ENCODE measurements at regions not wholly inside any gene's neighbourhood (a gene's known extent, or its start where the extent isn't known, plus 50 kb on each side); places are given as distances from the start of the nearest gene placed in this dataset.

GRCh38 chr14:58950555-58950954 is 237.9 kb upstream of the DAAM1 start:
- Histone ChIP-seq H3K9me3 (ENCODE audit: control extremely low read depth in 1 of 3, control insufficient read depth in 2 of 3, insufficient read depth in 1 of 3, low read length in 2 of 3) (no peaks in the 10 kb centered on the region), H3K36me3 (replicated peaks in 1 of 2; ENCODE audit: control extremely low read depth in 1 of 2, control insufficient read depth in 1 of 2, extremely low read depth in 1 of 2, insufficient read depth in 2 of 2, low read length in 1 of 2) (no peaks in the 10 kb centered on the region), H3K4me3 (ENCODE audit: control extremely low read depth in 1 of 5, extremely low read depth in 1 of 5, insufficient read depth in 1 of 5, low read depth in 2 of 5, low read length in 4 of 5) (no peak overlapping the region), H3K4me2 (replicated peaks; ENCODE audit: low read depth, low read length, poor library complexity, severe bottlenecking) (no peak overlapping the region), H3K27me3 (replicated peaks in 1 of 4; ENCODE audit: control extremely low read depth in 1 of 4, control insufficient read depth in 3 of 4, insufficient read depth in 4 of 4, low read length in 3 of 4) (no peaks in the 10 kb centered on the region), H3K4me1 (ENCODE audit: control insufficient read depth in 2 of 2, insufficient read depth in 2 of 2, low read length in 2 of 2) (no peaks in the 10 kb centered on the region), H3K79me2 (ENCODE audit: control insufficient read depth, insufficient read depth, low read length) (no peaks in the 10 kb centered on the region), H3K9ac (ENCODE audit: low read length) (no peak overlapping the region), H2AFZ (ENCODE audit: insufficient read depth, low read depth, low read length, poor library complexity, severe bottlenecking) (no peak overlapping the region), H4K20me1 (ENCODE audit: control insufficient read depth, insufficient read depth, low read length, poor library complexity, severe bottlenecking) (no peaks in the 10 kb centered on the region), H3K27ac (ENCODE audit: low read length in 2 of 2) (no peak overlapping the region)
- no peaks in the 10 kb centered on the region for H3K4me1 Mint-ChIP-seq
- DNase-seq, result no peak
- no peak for ATAC-seq (ENCODE audit: low read depth)
- WGBS (ENCODE audit: insufficient coverage), result no CpG with 5 or more reads among the region's 1 CpG
- POLR2A ChIA-PET, result no interaction called here
- no peak overlapping the region for H3K4me3 Mint-ChIP-seq
- TF ChIP-seq EZH2 (IDR thresholded peaks at IDR 0.05; ENCODE audit: borderline replicate concordance, insufficient read depth, low read depth, low read length, poor library complexity, severe bottlenecking) (no peak), CTCF (IDR thresholded peaks at IDR 0.05) (no peak)
- CTCF ChIA-PET, result no interaction called here
- intact Hi-C loops (cut with micrococcal nuclease), result no loop called here
- H3K27ac Mint-ChIP-seq, result no peak overlapping the region
- H3K27me3 Mint-ChIP-seq, result peaks cover 17% of the 10 kb centered on the region
- H3K9me3 Mint-ChIP-seq (ENCODE audit: insufficient read depth), result no peaks in the 10 kb centered on the region

- H3K27me3 ChIP-seq (replicated peaks in 1 of 4; ENCODE audit: control extremely low read depth in 1 of 4, control insufficient read depth in 3 of 4, insufficient read depth in 4 of 4, low read length in 3 of 4), result no peaks in the 10 kb centered on the region
- H4K20me1 ChIP-seq (ENCODE audit: control insufficient read depth, insufficient read depth, low read length, poor library complexity, severe bottlenecking), result no peaks in the 10 kb centered on the region
- Mint-ChIP-seq H3K27me3 (peaks cover 17% of the 10 kb centered on the region), H3K27ac (no peak overlapping the region), H3K4me1 (no peaks in the 10 kb centered on the region), H3K9me3 (ENCODE audit: insufficient read depth) (no peaks in the 10 kb centered on the region), H3K4me3 (no peak overlapping the region)
- no peak for ATAC-seq (ENCODE audit: low read depth)
- intact Hi-C loops (cut with micrococcal nuclease), result no loop called here
- no peak overlapping the region for H2AFZ ChIP-seq (ENCODE audit: insufficient read depth, low read depth, low read length, poor library complexity, severe bottlenecking)
- no peaks in the 10 kb centered on the region for H3K9me3 ChIP-seq (ENCODE audit: control extremely low read depth in 1 of 3, control insufficient read depth in 2 of 3, insufficient read depth in 1 of 3, low read length in 2 of 3)
- no peaks in the 10 kb centered on the region for H3K36me3 ChIP-seq (replicated peaks in 1 of 2; ENCODE audit: control extremely low read depth in 1 of 2, control insufficient read depth in 1 of 2, extremely low read depth in 1 of 2, insufficient read depth in 2 of 2, low read length in 1 of 2)
- ChIA-PET POLR2A (no interaction called here), CTCF (no interaction called here)
- TF ChIP-seq CTCF (IDR thresholded peaks at IDR 0.05) (no peak), EZH2 (IDR thresholded peaks at IDR 0.05; ENCODE audit: borderline replicate concordance, insufficient read depth, low read depth, low read length, poor library complexity, severe bottlenecking) (no peak)
- H3K79me2 ChIP-seq (ENCODE audit: control insufficient read depth, insufficient read depth, low read length), result no peaks in the 10 kb centered on the region
- no peaks in the 10 kb centered on the region for H3K4me1 ChIP-seq (ENCODE audit: control insufficient read depth in 2 of 2, insufficient read depth in 2 of 2, low read length in 2 of 2)
- no peak overlapping the region for H3K9ac ChIP-seq (ENCODE audit: low read length)
- H3K4me3 ChIP-seq (ENCODE audit: control extremely low read depth in 1 of 5, extremely low read depth in 1 of 5, insufficient read depth in 1 of 5, low read depth in 2 of 5, low read length in 4 of 5), result no peak overlapping the region
- DNase-seq, result no peak
- H3K27ac ChIP-seq (ENCODE audit: low read length in 2 of 2), result no peak overlapping the region
- whole genome bisulfite sequencing (ENCODE audit: insufficient coverage), result no CpG with 5 or more reads among the region's 2 CpGs
- H3K4me2 ChIP-seq (replicated peaks; ENCODE audit: low read depth, low read length, poor library complexity, severe bottlenecking), result no peak overlapping the region
Measured at GRCh38 chr14:58951143-58951542, 237.3 kb upstream of the DAAM1 start.

All from B cell (primary cell).